GM19351 (cell line): ENCODE measurements at regions not wholly inside any gene's neighbourhood (a gene's known extent, or its start where the extent isn't known, plus 50 kb on each side); places are given as distances from the start of the nearest gene placed in this dataset.

ENCODE experiments used
- ATAC-seq: cut with Tn5 transposase; IDR thresholded peaks from one replicate; pipeline ENCODE4 v1.9.1; 2021; ENCODE audit warnings: mild to moderate bottlenecking, moderate library complexity; ENCODE audit not compliant: unreplicated experiment

GRCh38 chr1:14511796-14512585, 86.5 kb upstream of the KAZN start:
- no peak for ATAC-seq

GRCh38 chr1:14513111-14513510, 85.4 kb upstream of the KAZN start:
- no peak for ATAC-seq

GRCh38 chr1:14514739-14515138, 83.7 kb upstream of the KAZN start:
- ATAC-seq = no peak

- ATAC-seq = no peak
These were observed 81.3 kb upstream of the KAZN start for GRCh38 chr1:14516974-14517840.

GRCh38 chr1:14517841-14518180, 80.7 kb upstream of the KAZN start:
- ATAC-seq = no peak

- ATAC-seq = no peak
These were observed 78.5 kb upstream of the KAZN start for GRCh38 chr1:14519976-14520375.

- no peak for ATAC-seq
These were observed 77.8 kb upstream of the KAZN start for GRCh38 chr1:14520514-14521163.

GRCh38 chr1:14521622-14522021, 76.9 kb upstream of the KAZN start:
- ATAC-seq = no peak

- ATAC-seq = no peak
These were observed 76.2 kb upstream of the KAZN start for GRCh38 chr1:14522077-14522925.

- ATAC-seq = no peak
These were observed 75.6 kb upstream of the KAZN start for GRCh38 chr1:14522926-14523241.

GRCh38 chr1:14524826-14525636, 73.5 kb upstream of the KAZN start:
- ATAC-seq = no peak

- no peak for ATAC-seq
These were observed 69.0 kb upstream of the KAZN start for GRCh38 chr1:14529475-14529874.

GRCh38 chr1:14531519-14531918, 67.0 kb upstream of the KAZN start:
- no peak for ATAC-seq

GRCh38 chr1:14535619-14536355, 62.7 kb upstream of the KAZN start:
- no peak for ATAC-seq

GRCh38 chr1:14538335-14538734, 60.1 kb upstream of the KAZN start:
- no peak for ATAC-seq

- no peak for ATAC-seq
These were observed 59.2 kb upstream of the KAZN start for GRCh38 chr1:14539309-14539708.

GRCh38 chr1:14539953-14540563, 58.4 kb upstream of the KAZN start:
- ATAC-seq = no peak

- ATAC-seq = no peak
These were observed 57.1 kb upstream of the KAZN start for GRCh38 chr1:14541348-14541747.
